SU-DHL-6 (cell line): ENCODE measurements at regions not wholly inside any gene's neighbourhood (a gene's known extent, or its start where the extent isn't known, plus 50 kb on each side); places are given as distances from the start of the nearest gene placed in this dataset.

Source experiments
- CTCF ChIP-seq: fragments of 200-600 bp; sonication (generic); IDR thresholded peaks from one replicate; pipeline ENCODE4 v1.5.1; 2017; ENCODE audit warnings: antibody characterized with exemption, mild to moderate bottlenecking, low read length, moderate library complexity; ENCODE audit not compliant: insufficient read depth, poor library complexity, severe bottlenecking
- EZH2phosphoT487 ChIP-seq: fragments of 200-600 bp; sonication (generic), shearing (Covaris generic); conservative IDR thresholded peaks from 2 replicates; pipeline ENCODE4 v1.6.1; 2018; ENCODE audit warnings: mild to moderate bottlenecking, antibody characterized with exemption, low read length, moderate library complexity, mixed read lengths

DNA sequence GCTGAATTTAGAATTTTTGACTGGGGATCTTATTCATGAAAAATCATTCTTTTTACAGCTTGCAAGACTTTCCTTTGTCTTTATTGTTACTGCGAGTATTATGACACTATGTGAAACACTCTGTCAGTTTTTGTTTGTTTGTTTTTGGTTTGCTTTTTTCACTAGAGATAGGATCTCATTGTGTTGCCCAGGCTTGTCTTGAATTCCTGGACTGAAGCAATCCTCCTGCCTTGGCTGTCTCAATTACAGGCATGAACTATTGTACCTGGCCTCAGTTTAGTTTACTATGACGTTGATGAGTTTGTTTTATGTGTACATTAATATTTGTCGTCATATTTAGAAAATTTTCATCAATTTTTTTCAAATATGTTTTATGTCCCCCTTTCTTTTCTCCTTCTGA is 1030.0 kb upstream of the PRR20A start:
- TF ChIP-seq CTCF = no peak
- TF ChIP-seq EZH2phosphoT487 = no peak
